WI38 (cell line): ENCODE measurements at regions not wholly inside any gene's neighbourhood (a gene's known extent, or its start where the extent isn't known, plus 50 kb on each side); places are given as distances from the start of the nearest gene placed in this dataset.
"Not testable (repeated sequence)": the region's sequence is repeated elsewhere in the genome, so short reads cannot be mapped to it uniquely, and the experiment has no call there.

Experiments
- H3K4me3 ChIP-seq: 2 replicates; pipeline ENCODE4 v1.5.1; 2011; ENCODE audit warnings: low read depth, mild to moderate bottlenecking, control low read depth, low read length
- CTCF ChIP-seq: IDR thresholded peaks from 2 replicates; pipeline ENCODE4 v1.5.1; 2012; ENCODE audit warnings: low read depth, mild to moderate bottlenecking, control low read depth, low read length

GRCh38 chr16:58882292-58882691 lies 148.2 kb upstream of the GOT2 start:
- TF ChIP-seq CTCF = no peak
- H3K4me3 ChIP-seq = no peak overlapping the region

GRCh38 chr16:58878641-58879040 lies 144.5 kb upstream of the GOT2 start:
- not testable (repeated sequence) for H3K4me3 ChIP-seq

- no peak for TF ChIP-seq CTCF
Measured at GRCh38 chr16:58866935-58867334, 132.8 kb upstream of the GOT2 start.

GRCh38 chr16:58863761-58864160 lies 129.6 kb upstream of the GOT2 start:
- no peak for TF ChIP-seq CTCF
- H3K4me3 ChIP-seq = no peak overlapping the region

More at GRCh38 chr16:58866935-58867334, 132.8 kb upstream of the GOT2 start:
- no peak overlapping the region for H3K4me3 ChIP-seq

GRCh38 chr16:58863042-58863441 lies 128.9 kb upstream of the GOT2 start:
- no peak overlapping the region for H3K4me3 ChIP-seq

GRCh38 chr16:58862334-58863021 lies 128.4 kb upstream of the GOT2 start:
- no peak overlapping the region for H3K4me3 ChIP-seq
- TF ChIP-seq CTCF = no peak

More at GRCh38 chr16:58863042-58863441, 128.9 kb upstream of the GOT2 start:
- no peak for TF ChIP-seq CTCF

GRCh38 chr16:58859958-58860669 lies 126.0 kb upstream of the GOT2 start:
- H3K4me3 ChIP-seq = no peak overlapping the region
- no peak for TF ChIP-seq CTCF

GRCh38 chr16:58858577-58858976 lies 124.5 kb upstream of the GOT2 start:
- not testable (repeated sequence) for H3K4me3 ChIP-seq
